B cell (primary cell): ENCODE measurements at regions not wholly inside any gene's neighbourhood (a gene's known extent, or its start where the extent isn't known, plus 50 kb on each side); places are given as distances from the start of the nearest gene placed in this dataset.

ENCODE experiments used
- CTCF ChIP-seq: fragments of 200-600 bp; IDR thresholded peaks from one replicate; pipeline ENCODE4 v1.8.0; 2022; ENCODE audit warnings: antibody characterized with exemption, mild to moderate bottlenecking
- EZH2 ChIP-seq: IDR thresholded peaks from 2 replicates; pipeline ENCODE4 v1.6.1; 2012; ENCODE audit warnings: borderline replicate concordance, low read depth, mild to moderate bottlenecking, moderate library complexity, low read length; ENCODE audit not compliant: insufficient read depth, poor library complexity, severe bottlenecking

- TF ChIP-seq EZH2, result no peak
- no peak for TF ChIP-seq CTCF
These were observed 64.4 kb upstream of the DNAH5 start for GRCh38 chr5:14008819-14009311.
